SU-DHL-6 (cell line): ENCODE measurements at regions not wholly inside any gene's neighbourhood (a gene's known extent, or its start where the extent isn't known, plus 50 kb on each side); places are given as distances from the start of the nearest gene placed in this dataset.

Experiments used
- H2AFZ ChIP-seq: fragments of 200-600 bp; sonication (generic); 2 replicates; pipeline ENCODE4 v1.6.1; 2014; ENCODE audit warnings: low read depth, mild to moderate bottlenecking, moderate library complexity, mixed read lengths, antibody characterized with exemption, low read length; ENCODE audit not compliant: severe bottlenecking
- H3F3A ChIP-seq: fragments of 200-600 bp; shearing (Covaris generic); 2 replicates; pipeline ENCODE4 v1.6.0; 2016; ENCODE audit warnings: antibody characterized with exemption, mild to moderate bottlenecking; ENCODE audit not compliant: insufficient read depth
- H3K27ac ChIP-seq: fragments of 200-600 bp; sonication (generic); 2 replicates; pipeline ENCODE4 v1.5.1; 2016; ENCODE audit warnings: low read depth, mild to moderate bottlenecking, low read length, moderate library complexity, mixed read lengths
- H3K27me3 ChIP-seq: fragments of 200-600 bp; sonication (generic), shearing (Covaris generic); 2 replicates; pipeline ENCODE4 v1.6.0; 2014; ENCODE audit warnings: mild to moderate bottlenecking, low read length
- H3K36me3 ChIP-seq: fragments of 200-600 bp; sonication (generic); 2 replicates; pipeline ENCODE4 v1.6.1; 2014; ENCODE audit warnings: mild to moderate bottlenecking, low read length, mixed read lengths
- H3K4me2 ChIP-seq: fragments of 300-600, 200-600 bp; shearing (Covaris generic), sonication (generic); 2 replicates; pipeline ENCODE4 v1.6.0; 2014; ENCODE audit warnings: low read length, low read depth, mild to moderate bottlenecking; ENCODE audit not compliant: poor library complexity, severe bottlenecking
- H3K4me3 ChIP-seq: fragments of 200-600 bp; sonication (generic); 2 replicates; pipeline ENCODE4 v1.5.1; 2014; ENCODE audit warnings: antibody characterized with exemption, low read length, mild to moderate bottlenecking, mixed read lengths; ENCODE audit not compliant: insufficient read depth, poor library complexity, severe bottlenecking
- H3K79me2 ChIP-seq: fragments of 200-600 bp; sonication (generic); 2 replicates; pipeline ENCODE4 v1.6.1; 2014; ENCODE audit warnings: mild to moderate bottlenecking, low read length, moderate library complexity; ENCODE audit not compliant: insufficient read depth
- H3K9ac ChIP-seq: fragments of 200-600 bp; sonication (generic); 2 replicates; pipeline ENCODE4 v1.7.0; 2014; ENCODE audit warnings: mild to moderate bottlenecking, low read length
- H3K9me2 ChIP-seq: fragments of 200-600 bp; sonication (generic); replicated peaks from 2 replicates; pipeline ENCODE4 v1.6.1; 2014; ENCODE audit warnings: low read length; ENCODE audit not compliant: insufficient read depth
- H3K9me3 ChIP-seq: fragments of 200-600 bp; sonication (generic); 2 replicates; pipeline ENCODE4 v1.6.1; 2014; ENCODE audit warnings: low read length, mixed read lengths; ENCODE audit not compliant: insufficient read depth
- H4K20me1 ChIP-seq: fragments of 200-600 bp; sonication (generic); 2 replicates; pipeline ENCODE4 v1.6.1; 2014; ENCODE audit warnings: low read depth, mild to moderate bottlenecking, antibody characterized with exemption, low read length, moderate library complexity, mixed read lengths
- CTCF ChIP-seq: fragments of 200-600 bp; sonication (generic); IDR thresholded peaks from one replicate; pipeline ENCODE4 v1.5.1; 2017; ENCODE audit warnings: antibody characterized with exemption, mild to moderate bottlenecking, low read length, moderate library complexity; ENCODE audit not compliant: insufficient read depth, poor library complexity, severe bottlenecking
- EZH2phosphoT487 ChIP-seq: fragments of 200-600 bp; sonication (generic), shearing (Covaris generic); conservative IDR thresholded peaks from 2 replicates; pipeline ENCODE4 v1.6.1; 2018; ENCODE audit warnings: mild to moderate bottlenecking, antibody characterized with exemption, low read length, moderate library complexity, mixed read lengths

GRCh38 chr11:45096636-45097035, 49.8 kb upstream of the PRDM11 start:
- Histone ChIP-seq H3F3A (no peaks in the 10 kb centered on the region), H3K9ac (no peak overlapping the region), H2AFZ (no peak overlapping the region), H3K79me2 (no peaks in the 10 kb centered on the region), H3K4me3 (no peak overlapping the region), H3K4me2 (no peak overlapping the region), H3K27ac (no peak overlapping the region), H3K9me2 (no peaks in the 10 kb centered on the region), H3K9me3 (no peaks in the 10 kb centered on the region), H3K27me3 (no peaks in the 10 kb centered on the region), H3K36me3 (no peaks in the 10 kb centered on the region), H4K20me1 (no peaks in the 10 kb centered on the region)
- TF ChIP-seq EZH2phosphoT487 = no peak
- no peak for TF ChIP-seq CTCF
